Frontal cortex (tissue), 3 donors: ENCODE measurements at regions not wholly inside any gene's neighbourhood (a gene's known extent, or its start where the extent isn't known, plus 50 kb on each side); places are given as distances from the start of the nearest gene placed in this dataset.
"Not testable (repeated sequence)": the region's sequence is repeated elsewhere in the genome, so short reads cannot be mapped to it uniquely, and the experiment has no call there.

ENCODE experiments used
- DNase-seq, 2 donors: peaks; one replicate each; pipeline ENCODE4 v3.0.0; 2012; ENCODE audit warnings: low spot score in 2 of 2
- FAIRE-seq: peaks from 2 replicates; lab custom pipeline; 2012; peaks lifted over from hg19 to GRCh38; lab: Jason Lieb, UNC
- donor health status: control.
- donor health status: control.
- donor health status: control.

DNA sequence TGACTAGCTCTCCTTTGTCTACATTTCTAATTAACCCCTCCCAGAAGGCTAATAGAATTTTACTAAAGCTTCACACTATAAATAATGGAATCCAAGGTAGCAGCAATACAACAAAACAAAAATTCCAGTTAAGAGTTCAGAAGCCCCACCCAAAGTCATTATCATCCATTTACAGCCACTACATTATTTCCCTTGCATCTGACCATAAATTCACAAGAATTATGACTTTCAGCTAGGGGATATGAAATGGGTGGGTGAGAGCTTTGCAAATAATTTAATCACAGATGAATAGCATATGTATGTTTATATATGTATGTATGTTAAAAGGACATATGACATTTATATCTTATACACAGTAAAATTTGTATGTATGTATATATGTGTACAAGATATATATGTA, 65.3 kb upstream of the PTGDR start:
- DNase-seq = no peak
- FAIRE-seq = no peak

DNA sequence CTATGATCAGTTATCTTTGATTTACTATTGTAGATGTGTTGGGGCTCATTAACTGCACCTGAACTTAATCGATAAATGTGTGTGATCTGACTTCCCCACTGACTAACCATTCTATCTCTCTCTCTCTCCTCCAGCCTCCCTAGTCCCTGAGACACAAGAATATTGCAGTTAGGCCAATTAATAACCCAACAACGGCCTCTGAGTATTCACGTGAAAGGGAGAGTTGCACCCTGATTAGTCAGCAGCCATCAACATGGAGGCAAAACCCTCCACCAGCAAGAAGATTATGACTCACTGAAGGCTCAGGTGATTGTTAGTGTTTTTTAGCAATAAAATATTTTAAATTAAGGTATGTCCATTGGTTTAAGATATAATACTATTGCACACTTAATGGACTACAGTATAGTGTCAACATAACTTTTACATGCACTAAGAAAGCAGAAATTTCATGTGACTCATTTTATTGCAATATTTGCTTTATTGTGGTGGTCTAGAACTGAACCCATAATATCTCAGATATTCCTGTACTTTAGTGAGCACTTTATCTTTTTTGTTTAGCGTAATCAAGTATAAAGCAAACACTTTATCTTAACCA, 77.1 kb upstream of the PTGDR start:
- no peak for DNase-seq
- FAIRE-seq = no peak

DNA sequence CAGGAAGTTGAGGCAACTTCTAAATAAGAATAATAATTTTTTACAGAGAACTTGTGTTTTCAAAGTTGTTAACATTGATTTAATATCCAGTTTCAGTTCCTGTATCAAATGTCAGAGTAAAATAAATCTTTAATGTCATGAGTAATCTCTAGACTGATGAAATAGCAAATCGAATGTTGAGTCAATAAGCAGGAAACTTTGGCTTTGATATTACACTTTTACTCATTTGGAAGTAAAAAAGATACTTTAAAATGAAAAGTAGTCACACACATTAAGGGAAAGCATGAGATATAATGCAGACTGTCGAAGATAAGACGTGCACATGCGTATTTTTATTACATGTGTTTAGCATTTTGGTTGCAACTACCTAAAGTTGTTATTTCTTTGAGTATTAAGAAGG, 78.2 kb upstream of the PTGDR start:
- DNase-seq (no peak), FAIRE-seq (no peak)

DNA sequence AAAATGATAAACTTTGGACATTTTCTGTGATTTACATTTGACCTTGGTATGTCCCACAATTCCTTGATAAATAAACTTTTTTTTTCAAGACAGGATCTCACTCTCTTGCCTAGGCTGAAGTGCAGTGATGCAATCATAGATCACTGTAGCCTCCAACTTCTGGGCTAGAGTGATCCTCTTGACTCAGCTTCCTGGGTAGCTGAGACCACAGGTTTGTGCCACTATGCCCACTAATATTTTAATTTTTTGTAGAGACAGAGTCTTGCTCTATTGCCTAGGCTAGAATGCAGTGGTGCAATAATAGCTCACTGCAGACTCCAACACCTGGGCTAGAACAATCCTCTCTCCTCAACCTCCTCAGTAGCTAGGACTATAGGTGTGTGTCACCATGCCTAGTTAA, 79.1 kb upstream of the PTGDR start:
- FAIRE-seq (no peak), DNase-seq (no peak)

DNA sequence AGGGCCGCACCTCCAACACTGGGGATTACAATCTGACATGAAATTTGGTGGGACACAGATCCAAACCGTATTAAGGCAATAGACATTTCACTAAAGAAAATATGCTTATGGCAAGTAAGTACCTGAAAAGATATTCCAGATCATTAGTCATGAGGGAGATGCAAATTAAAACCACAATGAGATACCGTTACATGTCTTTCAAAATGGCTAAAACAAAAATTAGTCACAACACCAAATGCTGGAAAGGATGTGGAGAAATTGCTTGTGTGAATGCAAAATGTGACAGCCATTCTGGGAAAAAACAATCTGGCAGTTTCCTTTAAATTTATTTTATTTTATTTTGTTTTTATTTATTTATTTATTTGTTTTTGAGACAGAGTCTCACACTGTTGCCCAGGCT, 82.3 kb upstream of the PTGDR start:
- DNase-seq (no peak), FAIRE-seq (no peak)

DNA sequence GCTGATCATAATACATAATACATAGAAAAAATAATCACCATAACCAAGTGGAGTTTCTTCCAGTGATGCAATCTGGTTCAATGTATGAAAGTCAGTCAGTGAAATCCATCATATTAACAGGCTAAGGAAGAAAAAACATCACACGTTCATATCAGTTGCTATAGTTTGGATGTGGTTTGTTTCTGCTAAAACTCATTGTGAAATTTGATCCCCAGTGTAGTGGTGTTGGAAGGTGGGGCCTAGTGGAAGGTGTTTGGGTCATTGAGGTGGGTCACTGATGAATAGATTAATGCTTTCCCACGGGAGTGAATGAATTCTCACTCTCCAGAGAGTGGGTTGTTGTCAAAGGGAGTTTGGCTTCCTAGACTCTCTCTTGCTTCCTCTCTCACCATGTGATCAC, 84.6 kb upstream of the PTGDR start:
- FAIRE-seq = no peak
- DNase-seq = no peak

DNA sequence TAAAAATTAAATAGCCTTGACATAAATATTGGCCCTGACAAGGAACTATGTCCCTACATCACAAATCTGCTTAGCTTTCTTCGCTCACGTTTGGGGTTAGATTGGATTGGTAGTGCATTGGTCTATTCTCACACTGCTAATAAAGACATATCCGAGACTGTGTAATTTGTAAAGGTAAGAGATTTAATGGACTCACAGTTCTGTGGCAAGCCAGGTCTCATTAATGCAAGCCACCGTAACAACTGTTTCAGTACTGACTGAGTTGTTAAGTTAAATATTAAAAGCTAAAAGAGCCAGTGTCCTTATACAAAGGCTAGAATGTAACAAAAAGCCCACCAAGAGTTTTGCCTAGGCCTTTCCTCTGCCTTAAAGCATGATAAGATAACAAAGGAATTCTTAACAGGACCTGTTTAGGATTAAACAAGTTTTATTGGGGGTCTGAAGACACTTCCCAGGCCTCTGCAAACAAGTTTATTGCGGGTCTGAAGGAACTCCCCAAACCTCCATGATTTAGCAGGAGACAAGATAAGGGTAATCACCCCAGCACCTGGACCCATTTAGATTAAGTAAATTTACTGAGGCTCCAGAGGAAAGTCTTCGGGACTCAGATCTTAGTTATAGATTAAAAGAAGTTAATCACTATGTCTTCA, 88.2 kb upstream of the PTGDR start:
- no peak for FAIRE-seq
- DNase-seq = no peak

DNA sequence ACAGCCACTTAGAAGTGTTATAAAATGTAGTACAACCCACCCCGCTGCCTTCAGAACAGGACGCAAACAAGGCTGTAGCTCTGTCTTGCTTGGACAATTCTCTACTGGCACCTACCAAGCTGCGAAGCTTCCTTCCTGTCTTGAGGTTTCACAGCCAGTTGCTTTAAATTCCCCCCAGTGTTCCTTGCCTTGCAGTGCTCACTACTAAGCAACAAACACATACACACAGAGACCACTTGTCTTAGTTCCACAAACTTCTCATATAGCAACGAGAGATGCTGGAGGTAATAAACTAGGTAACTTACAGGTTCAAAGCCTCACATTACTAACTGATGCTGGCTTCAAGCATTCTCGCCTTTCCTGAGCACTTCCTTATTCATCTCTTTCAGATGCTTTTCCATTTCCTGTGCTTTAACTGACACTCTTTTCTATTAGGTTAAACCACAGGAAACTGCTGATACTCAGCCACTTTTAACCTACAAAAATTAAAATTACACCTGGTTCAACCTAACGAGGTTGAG, 91.5 kb upstream of the PTGDR start:
- FAIRE-seq (no peak), DNase-seq (no peak)

DNA sequence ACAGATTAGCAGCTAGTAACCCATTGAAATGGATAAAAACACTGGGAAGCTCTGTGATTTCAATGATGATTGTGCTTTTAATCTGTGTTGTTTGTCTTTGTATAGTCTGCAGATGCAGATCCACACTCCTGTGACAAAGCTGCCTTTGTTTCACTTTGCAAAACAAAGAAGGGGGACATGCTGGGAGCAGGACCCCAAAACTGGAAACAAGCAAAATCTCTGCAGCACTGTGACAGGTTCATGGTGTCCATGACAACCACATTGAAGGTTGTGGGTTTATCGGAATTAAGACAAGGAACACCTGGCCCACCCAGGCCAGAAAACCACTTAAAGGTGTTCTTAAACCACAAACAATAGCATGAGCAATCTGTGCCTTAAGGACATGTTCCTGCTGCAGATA, 95.6 kb upstream of the PTGDR start:
- not testable (repeated sequence) for FAIRE-seq, DNase-seq

DNA sequence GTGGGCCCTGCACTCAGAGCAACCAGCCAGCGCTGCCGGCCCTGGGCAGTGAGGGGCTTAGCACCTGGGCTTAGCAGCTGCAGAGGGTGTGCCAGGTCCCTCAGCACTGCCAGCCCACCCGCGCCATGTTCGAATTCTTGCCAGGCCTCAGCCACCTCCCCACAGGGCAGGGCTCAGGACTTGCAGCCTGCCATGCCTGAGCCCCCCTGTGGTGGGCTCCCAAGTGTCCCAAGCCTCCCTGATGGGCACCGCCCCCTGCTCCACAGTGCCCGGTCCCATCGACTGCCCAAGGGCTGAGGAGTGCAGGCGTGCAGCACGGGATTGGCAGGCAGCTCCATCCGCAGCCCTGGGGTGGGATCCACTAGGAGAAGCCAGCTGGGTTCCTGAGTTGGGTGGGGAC, 98.0 kb upstream of the NID2 start:
- no peak for DNase-seq
- no peak for FAIRE-seq

DNA sequence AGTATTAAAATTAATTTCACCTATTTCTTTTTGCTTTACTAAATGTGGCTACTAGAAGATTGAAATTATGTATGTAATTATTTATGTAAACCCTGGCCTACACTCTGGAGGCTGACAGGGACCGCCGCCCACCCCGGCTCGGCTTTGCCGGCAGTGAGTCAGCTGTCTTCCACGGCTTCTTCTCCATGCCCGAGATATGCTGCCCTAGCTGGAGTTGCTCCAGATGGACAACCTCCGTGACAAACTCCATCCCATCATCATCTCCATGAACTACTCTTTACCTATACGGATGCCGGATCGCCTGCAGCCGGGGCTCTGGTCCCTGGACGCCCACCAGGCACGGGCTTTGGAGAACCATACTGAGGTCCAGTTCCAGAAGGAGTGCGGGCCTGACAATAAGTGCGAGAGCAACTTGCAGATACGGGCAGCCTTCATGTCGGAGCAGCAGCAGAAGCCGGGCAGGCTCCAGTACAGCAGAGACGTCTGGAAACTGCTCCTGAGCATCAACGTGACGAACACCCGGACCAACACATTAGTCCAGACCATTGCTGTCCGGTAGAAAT, 86.9 kb upstream of the NID2 start:
- FAIRE-seq = no peak
- DNase-seq = no peak

DNA sequence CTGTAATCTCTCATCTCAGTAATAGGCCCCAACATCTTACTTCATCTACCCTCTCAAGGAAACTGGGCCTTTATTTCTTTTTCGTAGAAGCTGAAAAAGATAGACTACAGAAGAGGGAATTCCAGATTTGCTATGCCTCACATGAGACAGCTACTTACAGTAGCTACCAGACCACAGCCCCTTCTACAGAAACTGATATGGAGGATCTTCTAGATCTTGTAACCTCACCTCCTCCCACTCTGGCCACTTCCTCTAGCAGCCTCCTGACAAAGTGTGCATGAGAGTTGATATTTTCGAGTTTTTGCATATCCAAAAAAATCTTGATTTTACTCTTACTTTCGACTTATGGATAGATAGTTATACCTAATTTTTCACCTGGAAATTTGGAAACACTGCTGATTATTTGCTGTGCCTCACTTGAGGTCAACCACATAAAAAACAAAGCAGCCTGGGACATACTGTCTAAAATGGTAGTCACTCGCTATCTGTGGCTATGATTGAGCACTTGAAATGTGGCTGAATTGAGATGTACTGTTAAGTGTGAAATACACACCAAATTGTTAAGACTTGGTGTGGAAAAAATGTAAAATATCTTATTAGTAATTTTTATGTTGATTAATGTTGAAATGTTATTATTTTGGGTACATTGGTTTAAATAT, 86.3 kb upstream of the NID2 start:
- no peak for FAIRE-seq
- no peak for DNase-seq

DNA sequence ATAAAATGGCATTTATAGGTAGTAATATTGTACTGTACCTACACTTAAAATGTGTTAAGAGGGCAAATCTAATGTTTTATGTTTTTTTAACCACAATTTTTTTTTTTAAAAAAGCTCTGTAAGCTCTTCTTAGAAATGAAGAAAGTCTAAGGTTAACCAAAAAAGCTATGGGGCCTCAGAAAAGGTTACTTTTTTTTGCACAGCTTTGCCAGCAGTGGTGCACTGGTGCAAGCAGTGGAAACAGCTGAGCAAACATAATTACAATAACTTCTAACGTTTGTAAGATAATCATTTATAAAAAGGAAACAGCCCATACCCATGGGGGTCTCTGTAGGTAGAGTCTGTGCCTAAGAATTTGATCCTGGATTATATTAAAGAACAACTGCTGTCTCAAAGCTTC, 85.1 kb upstream of the NID2 start:
- no peak for DNase-seq
- no peak for FAIRE-seq

DNA sequence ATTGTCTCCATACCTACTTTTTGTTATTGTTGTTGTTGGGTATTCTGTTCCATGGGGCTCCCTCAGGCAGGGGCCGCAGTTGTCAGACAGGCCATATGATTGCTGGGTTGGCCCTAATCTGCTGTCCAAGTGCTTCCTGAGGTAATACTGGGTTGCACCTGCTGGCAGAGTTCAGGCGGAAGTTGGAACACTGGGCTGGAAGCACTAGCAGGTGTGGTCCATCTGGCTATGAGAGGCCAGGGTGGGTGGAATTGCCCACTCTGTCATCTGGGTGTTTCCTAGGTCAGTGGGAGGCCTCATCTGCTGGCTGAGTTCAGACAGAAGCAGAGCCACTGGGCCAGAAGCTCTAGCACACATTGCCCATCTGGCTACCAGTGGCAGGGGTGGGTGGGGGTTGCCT, 81.3 kb upstream of the NID2 start:
- DNase-seq = no peak
- no peak for FAIRE-seq

DNA sequence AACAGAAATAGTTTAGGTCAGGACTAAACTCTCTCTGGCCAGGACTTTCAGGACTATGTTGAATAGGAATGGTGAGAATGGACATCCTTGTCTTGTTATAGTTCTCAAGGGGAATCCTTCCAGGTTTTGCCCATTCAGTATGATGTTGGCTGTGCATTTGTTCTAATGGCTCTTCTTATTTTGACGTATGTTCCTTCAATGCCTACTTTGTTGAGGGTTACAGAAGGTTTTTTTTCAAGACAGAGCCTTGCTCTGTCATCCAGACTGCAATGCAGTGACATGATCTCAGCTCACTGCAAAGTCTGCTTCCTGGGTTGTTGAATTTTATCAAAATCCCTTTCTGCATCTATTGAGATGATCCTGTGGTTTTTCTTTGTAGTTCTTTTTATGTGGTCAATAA, 79.5 kb upstream of the NID2 start:
- no peak for FAIRE-seq
- no peak for DNase-seq

DNA sequence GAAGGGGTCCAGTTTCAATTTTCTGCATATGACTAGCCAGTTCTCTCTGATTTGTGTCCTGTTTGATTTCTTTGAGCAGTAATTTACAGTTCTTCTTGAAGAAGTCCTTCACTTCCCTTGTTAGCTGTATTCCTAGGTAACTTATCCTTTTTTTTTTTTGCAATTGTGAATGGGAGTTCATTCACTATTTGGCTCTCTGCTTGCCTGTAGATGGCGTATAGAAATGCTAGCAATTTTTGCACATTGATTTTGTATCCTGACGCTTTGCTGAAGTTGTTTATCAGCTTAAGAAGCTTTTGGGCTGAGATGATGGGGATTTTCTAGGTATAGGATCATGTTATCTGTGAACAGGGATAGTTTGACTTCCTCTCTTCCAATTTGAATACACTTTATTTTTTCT, 77.6 kb upstream of the NID2 start:
- DNase-seq (no peak), FAIRE-seq (no peak)

DNA sequence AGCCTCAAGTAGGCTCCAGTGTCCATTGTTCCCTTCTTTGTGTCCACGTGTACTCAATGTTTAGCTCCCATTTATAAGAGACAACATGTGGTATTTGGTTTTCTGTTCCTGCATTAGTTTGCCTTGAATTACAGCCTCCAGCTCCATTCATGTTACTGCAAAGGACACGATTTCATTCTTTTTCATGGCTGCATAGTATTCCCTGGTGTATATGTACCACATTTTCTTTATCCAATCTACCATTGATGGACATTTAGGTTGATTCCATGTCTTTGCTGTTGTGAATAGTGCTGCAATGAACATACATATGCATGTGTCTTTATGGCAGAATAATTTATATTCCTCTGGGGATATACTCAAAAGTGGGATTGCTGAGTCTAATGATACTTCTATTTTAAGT, 75.2 kb upstream of the NID2 start:
- FAIRE-seq = not testable (repeated sequence)

DNA sequence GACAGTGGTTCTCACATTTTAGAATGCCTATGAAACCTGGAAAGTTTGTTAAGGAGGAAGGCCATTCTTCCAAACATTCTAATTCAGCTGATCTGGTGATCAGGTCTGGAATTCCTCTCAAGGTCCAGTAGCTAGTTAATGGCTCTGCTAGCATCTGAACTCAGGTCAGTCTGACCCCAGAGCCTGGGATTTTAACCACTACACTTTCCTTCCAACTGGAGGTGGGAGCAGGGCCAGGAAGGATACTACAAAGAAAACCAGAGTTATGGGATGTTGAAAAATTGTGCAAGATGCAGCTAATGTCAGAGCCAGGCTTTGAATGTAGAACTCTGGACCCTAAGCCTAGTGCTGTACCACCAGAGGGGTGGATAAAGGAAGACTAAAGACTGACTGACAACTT, 73.6 kb upstream of the NID2 start:
- FAIRE-seq = no peak

More for the DNA sequence above, 75.2 kb upstream of the NID2 start:
- DNase-seq = not testable (repeated sequence)

DNA sequence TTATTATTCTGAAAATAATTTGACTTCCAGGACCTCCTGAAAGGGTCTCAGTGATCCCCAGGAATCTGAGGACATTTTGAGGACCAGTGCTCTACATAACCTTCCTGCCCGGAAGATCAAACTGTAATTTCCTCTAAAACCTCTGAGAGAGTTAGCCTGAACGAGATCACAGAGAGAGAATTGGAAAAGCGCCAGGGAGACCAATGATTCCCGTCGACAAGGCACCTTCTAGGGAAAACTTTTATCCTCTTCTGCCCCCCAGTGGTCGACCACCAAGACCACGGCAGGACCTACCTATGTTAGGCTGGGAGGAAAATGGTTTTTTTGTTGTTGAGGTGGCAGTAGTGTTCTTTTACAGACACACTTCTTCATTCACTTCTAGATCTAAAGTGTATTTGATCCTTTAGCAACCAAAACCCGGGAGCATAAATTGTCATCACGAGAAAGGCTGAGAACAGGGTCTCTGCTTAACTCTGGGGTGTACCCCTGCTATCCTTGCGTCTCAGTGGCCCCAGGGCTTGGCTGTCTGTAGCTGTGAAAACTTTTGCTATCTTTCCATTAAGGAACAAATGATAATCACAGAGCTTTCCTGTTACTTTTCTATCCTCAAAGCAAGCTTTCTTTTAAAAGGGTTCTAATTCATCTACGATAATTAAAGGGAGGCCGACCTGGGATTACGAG, 62.9 kb upstream of the NID2 start:
- FAIRE-seq = peak; percentile 51

More for the DNA sequence above, 73.6 kb upstream of the NID2 start:
- DNase-seq = no peak

DNA sequence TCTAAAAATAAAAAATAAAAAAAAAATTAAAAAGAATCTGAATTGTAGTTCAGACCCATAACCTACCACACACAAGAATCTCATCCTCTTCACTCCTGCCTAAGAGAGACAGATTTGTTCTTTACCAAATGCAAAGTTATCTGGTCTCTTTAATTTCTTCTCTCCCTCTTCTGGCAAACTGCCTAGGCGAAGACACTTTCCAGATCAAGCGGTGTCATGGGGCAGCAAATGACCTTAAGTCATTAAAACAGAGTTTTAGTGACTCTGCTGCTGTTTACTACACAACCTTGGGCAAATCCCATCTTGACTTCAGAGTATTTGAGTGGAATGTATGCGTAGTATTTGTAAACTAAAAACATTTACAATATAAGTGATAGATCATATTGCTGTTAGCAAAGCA, 60.9 kb upstream of the NID2 start:
- DNase-seq (no peak), FAIRE-seq (no peak)

More for the DNA sequence above, 62.9 kb upstream of the NID2 start:
- peak; percentile 75 to 85 for DNase-seq
